ENCODE measurements at regions not wholly inside any gene's neighbourhood (a gene's known extent, or its start where the extent isn't known, plus 50 kb on each side); places are given as distances from the start of the nearest gene placed in this dataset.

DNA sequence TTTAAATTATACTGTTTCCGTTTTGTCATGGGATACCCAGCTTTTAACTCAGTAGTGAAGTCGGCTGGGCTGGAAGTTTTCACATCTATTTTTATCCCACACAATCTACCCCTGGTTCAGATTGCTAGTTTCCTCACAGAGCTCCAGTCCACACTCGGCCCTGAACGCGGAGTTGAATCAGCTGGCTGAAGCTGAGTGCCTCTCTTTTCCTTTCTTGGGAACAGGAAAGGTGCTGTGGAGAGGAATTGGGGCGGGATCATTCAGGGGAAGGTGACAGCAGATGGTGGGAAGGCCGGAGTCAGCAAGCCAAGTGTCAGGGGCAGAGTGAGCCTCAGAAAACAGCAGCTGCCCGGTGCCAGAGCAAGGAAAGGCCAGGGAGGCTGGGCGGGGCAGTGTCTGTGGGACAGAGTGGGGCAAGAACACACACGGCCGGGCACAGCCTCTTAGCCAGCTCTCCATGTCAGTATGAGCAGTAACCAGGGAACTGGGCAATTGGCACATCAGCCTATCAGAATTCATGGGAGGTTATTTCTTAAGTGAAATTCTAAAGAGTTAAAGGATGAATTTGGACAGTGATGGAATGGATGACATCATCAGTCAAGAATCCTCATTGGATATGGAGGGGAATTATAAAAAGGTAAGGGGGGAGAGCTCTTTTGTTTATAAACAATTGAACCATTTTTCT, 135.7 kb upstream of the IL12A start:
- TF ChIP-seq, protein P1, sequence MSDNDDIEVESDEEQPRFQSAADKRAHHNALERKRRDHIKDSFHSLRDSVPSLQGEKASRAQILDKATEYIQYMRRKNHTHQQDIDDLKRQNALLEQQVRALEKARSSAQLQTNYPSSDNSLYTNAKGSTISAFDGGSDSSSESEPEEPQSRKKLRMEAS (IDR thresholded peaks at IDR 0.05; ENCODE audit: low read depth, low read length), result no peak
- TF ChIP-seq, protein P2, sequence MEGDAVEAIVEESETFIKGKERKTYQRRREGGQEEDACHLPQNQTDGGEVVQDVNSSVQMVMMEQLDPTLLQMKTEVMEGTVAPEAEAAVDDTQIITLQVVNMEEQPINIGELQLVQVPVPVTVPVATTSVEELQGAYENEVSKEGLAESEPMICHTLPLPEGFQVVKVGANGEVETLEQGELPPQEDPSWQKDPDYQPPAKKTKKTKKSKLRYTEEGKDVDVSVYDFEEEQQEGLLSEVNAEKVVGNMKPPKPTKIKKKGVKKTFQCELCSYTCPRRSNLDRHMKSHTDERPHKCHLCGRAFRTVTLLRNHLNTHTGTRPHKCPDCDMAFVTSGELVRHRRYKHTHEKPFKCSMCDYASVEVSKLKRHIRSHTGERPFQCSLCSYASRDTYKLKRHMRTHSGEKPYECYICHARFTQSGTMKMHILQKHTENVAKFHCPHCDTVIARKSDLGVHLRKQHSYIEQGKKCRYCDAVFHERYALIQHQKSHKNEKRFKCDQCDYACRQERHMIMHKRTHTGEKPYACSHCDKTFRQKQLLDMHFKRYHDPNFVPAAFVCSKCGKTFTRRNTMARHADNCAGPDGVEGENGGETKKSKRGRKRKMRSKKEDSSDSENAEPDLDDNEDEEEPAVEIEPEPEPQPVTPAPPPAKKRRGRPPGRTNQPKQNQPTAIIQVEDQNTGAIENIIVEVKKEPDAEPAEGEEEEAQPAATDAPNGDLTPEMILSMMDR (IDR thresholded peaks at IDR 0.05; ENCODE audit: low read depth, low read length), result no peak

Data from NB4 (cell line).